ENCODE measurements at regions not wholly inside any gene's neighbourhood (a gene's known extent, or its start where the extent isn't known, plus 50 kb on each side); places are given as distances from the start of the nearest gene placed in this dataset.

DNA sequence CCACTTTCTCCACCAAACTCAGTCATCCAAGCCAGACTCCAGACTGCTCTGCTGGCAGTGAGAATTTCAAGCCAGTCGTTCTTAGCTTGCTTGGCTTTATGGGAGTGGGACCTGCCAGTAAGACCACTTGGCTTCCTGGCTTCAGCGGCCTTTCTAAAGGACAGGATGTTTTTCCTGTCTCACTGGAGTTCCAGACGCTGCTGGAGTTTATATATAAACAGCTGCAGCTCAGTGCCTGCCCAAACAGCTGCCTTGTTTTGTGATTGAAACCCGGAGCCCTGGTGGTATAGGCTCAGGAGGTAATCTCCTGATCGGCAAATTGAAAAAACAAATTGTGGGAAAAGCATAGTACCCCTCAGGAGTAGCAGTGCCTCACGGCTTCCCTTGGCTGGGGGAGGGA is 1165.8 kb upstream of the ADGRL3 start:
- H3K4me2 ChIP-seq (ENCODE audit: control insufficient read depth, insufficient read depth): no peak overlapping the region
- POLR2A ChIA-PET: no interaction called here
- H3K27ac ChIP-seq (ENCODE audit: control insufficient read depth, insufficient read depth): no peak overlapping the region
- RAD21 ChIA-PET (ENCODE audit: unreplicated experiment): no interaction called here
- SMC1A ChIA-PET (ENCODE audit: uncharacterized antibody, unreplicated experiment): no interaction called here
- TF ChIP-seq SIX5 (IDR thresholded peaks at IDR 0.05; ENCODE audit: low read depth, low read length, severe bottlenecking) (no peak), ASH2L (IDR thresholded peaks at IDR 0.05; ENCODE audit: borderline replicate concordance, low read depth) (no peak)
- TF ChIP-seq, protein P1, sequence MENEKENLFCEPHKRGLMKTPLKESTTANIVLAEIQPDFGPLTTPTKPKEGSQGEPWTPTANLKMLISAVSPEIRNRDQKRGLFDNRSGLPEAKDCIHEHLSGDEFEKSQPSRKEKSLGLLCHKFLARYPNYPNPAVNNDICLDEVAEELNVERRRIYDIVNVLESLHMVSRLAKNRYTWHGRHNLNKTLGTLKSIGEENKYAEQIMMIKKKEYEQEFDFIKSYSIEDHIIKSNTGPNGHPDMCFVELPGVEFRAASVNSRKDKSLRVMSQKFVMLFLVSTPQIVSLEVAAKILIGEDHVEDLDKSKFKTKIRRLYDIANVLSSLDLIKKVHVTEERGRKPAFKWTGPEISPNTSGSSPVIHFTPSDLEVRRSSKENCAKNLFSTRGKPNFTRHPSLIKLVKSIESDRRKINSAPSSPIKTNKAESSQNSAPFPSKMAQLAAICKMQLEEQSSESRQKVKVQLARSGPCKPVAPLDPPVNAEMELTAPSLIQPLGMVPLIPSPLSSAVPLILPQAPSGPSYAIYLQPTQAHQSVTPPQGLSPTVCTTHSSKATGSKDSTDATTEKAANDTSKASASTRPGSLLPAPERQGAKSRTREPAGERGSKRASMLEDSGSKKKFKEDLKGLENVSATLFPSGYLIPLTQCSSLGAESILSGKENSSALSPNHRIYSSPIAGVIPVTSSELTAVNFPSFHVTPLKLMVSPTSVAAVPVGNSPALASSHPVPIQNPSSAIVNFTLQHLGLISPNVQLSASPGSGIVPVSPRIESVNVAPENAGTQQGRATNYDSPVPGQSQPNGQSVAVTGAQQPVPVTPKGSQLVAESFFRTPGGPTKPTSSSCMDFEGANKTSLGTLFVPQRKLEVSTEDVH (IDR thresholded peaks at IDR 0.05; ENCODE audit: low read depth, partially characterized antibody): no peak
- TF ChIP-seq, protein P2, sequence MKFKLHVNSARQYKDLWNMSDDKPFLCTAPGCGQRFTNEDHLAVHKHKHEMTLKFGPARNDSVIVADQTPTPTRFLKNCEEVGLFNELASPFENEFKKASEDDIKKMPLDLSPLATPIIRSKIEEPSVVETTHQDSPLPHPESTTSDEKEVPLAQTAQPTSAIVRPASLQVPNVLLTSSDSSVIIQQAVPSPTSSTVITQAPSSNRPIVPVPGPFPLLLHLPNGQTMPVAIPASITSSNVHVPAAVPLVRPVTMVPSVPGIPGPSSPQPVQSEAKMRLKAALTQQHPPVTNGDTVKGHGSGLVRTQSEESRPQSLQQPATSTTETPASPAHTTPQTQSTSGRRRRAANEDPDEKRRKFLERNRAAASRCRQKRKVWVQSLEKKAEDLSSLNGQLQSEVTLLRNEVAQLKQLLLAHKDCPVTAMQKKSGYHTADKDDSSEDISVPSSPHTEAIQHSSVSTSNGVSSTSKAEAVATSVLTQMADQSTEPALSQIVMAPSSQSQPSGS (IDR thresholded peaks at IDR 0.05; ENCODE audit: low read length): no peak
- BruUV-seq (replicated peaks): no TSS peak
- intact Hi-C loops (cut with micrococcal nuclease; ENCODE audit: unreplicated experiment) (no loop called here), in situ Hi-C loops (cut with MboI) (no loop called here)
- no peak overlapping the region for H3K9ac ChIP-seq (ENCODE audit: control insufficient read depth, insufficient read depth, low read length)
- DNase-seq (ENCODE audit: low read depth, low spot score): no peak
- H3K27me3 ChIP-seq (replicated peaks in 1 of 2; ENCODE audit: control insufficient read depth in 2 of 2, insufficient read depth in 2 of 2, low read length in 1 of 2): no peaks in the 10 kb centered on the region
- H3K4me3 ChIP-seq: no peak overlapping the region
- no peak for FAIRE-seq
- no peaks in the 10 kb centered on the region for H3K4me1 ChIP-seq (ENCODE audit: control insufficient read depth, insufficient read depth, low read length)
- CTCF ChIA-PET: no interaction called here
- no peaks in the 10 kb centered on the region for H4K20me1 ChIP-seq (ENCODE audit: control insufficient read depth, insufficient read depth)
- H3K79me2 ChIP-seq (ENCODE audit: control insufficient read depth, insufficient read depth, low read length): no peaks in the 10 kb centered on the region
- no peak for ATAC-seq
- H3K36me3 ChIP-seq (ENCODE audit: control insufficient read depth in 2 of 2, insufficient read depth in 2 of 2, low read length in 1 of 2): no peaks in the 10 kb centered on the region
- H3K9me3 ChIP-seq (replicated peaks; ENCODE audit: control insufficient read depth, insufficient read depth, low read length): no peaks in the 10 kb centered on the region
- no peak overlapping the region for H2AFZ ChIP-seq (ENCODE audit: control insufficient read depth, low read depth, low read length)
- 13% methylated on average over 6 of the region's 6 CpGs for WGBS (ENCODE audit: insufficient coverage, insufficient replicate concordance, low lambda C conversion rate, missing lambda C conversion rate)

All from GM12878 (cell line).